HL-60 (cell line): ENCODE measurements at regions not wholly inside any gene's neighbourhood (a gene's known extent, or its start where the extent isn't known, plus 50 kb on each side); places are given as distances from the start of the nearest gene placed in this dataset.

ENCODE experiments used
- POLR2AphosphoS5 ChIP-seq: IDR thresholded peaks from 2 replicates; pipeline ENCODE4 v1.6.1; 2012; ENCODE audit warnings: low read depth
- TF ChIP-seq, protein P1 (sequence below): IDR thresholded peaks from one replicate; pipeline ENCODE4 v1.5.1; 2011; ENCODE audit warnings: low read length, control low read depth, inconsistent platforms; ENCODE audit not compliant: insufficient read depth

DNA sequence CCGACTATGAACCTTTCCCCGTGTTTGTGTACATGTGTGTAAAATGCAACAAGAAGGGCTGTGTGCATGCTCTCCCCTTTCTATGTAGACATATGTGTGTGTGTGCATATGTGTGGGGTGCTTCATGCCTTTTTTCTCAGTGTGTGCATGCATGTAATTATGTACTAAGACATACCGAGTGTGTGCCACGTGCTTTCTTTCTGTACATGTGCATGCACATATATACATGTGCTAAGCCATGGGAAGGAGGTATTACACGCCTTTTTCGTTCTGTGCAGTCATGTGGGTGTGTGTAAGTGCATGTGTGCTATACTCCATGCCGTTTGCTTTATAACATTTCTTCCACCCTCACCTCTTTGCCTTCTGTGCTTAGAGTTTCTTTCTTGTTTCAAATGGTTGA is 544.3 kb downstream of the TNS3 start:
- TF ChIP-seq, protein P1, sequence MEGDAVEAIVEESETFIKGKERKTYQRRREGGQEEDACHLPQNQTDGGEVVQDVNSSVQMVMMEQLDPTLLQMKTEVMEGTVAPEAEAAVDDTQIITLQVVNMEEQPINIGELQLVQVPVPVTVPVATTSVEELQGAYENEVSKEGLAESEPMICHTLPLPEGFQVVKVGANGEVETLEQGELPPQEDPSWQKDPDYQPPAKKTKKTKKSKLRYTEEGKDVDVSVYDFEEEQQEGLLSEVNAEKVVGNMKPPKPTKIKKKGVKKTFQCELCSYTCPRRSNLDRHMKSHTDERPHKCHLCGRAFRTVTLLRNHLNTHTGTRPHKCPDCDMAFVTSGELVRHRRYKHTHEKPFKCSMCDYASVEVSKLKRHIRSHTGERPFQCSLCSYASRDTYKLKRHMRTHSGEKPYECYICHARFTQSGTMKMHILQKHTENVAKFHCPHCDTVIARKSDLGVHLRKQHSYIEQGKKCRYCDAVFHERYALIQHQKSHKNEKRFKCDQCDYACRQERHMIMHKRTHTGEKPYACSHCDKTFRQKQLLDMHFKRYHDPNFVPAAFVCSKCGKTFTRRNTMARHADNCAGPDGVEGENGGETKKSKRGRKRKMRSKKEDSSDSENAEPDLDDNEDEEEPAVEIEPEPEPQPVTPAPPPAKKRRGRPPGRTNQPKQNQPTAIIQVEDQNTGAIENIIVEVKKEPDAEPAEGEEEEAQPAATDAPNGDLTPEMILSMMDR, result no peak
- no peak for TF ChIP-seq POLR2AphosphoS5
